Gastroesophageal sphincter (tissue), 4 donors: ENCODE measurements at regions not wholly inside any gene's neighbourhood (a gene's known extent, or its start where the extent isn't known, plus 50 kb on each side); places are given as distances from the start of the nearest gene placed in this dataset.

Experiments used
- ATAC-seq: fragments of 150-250 bp; one replicate; pipeline ENCODE4 v1.9.1; 2016; ENCODE audit warnings: mild to moderate bottlenecking, moderate library complexity
- H3K27ac ChIP-seq, 4 donors: fragments of 200-600 bp; sonication (generic) in 3 of 4; 1 replicate in 3 of 4; 2 replicates in 1 of 4; pipeline ENCODE4 v1.5.1; 2016 to 2019
- H3K27me3 ChIP-seq: fragments of 200-600 bp; sonication (generic); one replicate; pipeline ENCODE4 v1.5.1; 2019
- H3K36me3 ChIP-seq, 2 donors: fragments of 200-600 bp; sonication (generic); one replicate each; pipeline ENCODE4 v1.5.1; 2019; ENCODE audit warnings: control low read depth in 1 of 2
- H3K4me1 ChIP-seq, 3 donors: fragments of 200-600 bp; sonication (generic); 1 replicate in 2 of 3; 2 replicates in 1 of 3; pipeline ENCODE4 v1.5.1; 2016 to 2019; ENCODE audit warnings: control low read depth in 2 of 3
- H3K4me3 ChIP-seq, 2 donors: fragments of 200-600 bp; sonication (generic); one replicate each; pipeline ENCODE4 v1.5.1; 2019; ENCODE audit warnings: mild to moderate bottlenecking in 1 of 2, moderate library complexity in 1 of 2
- H3K9me3 ChIP-seq, 3 donors: fragments of 200-600 bp; sonication (generic); one replicate each; pipeline ENCODE4 v1.5.1; 2017 to 2019; ENCODE audit warnings: control low read depth in 2 of 3
- CTCF ChIP-seq, 4 experiments: fragments of 200-600 bp in 2 of 4; fragments of 450-650 bp in 2 of 4; sonication (generic) in 1 of 4; IDR thresholded peaks; one replicate each; pipeline ENCODE4 v1.5.1; 2017 to 2019; ENCODE audit warnings: antibody characterized with exemption in 4 of 4, mild to moderate bottlenecking in 2 of 4, moderate library complexity in 2 of 4
- EP300 ChIP-seq: sonication (generic); formaldehyde crosslinking; IDR thresholded peaks from one replicate; pipeline ENCODE4 v1.6.1; 2017; ENCODE audit warnings: antibody characterized with exemption, mild to moderate bottlenecking
- POLR2A ChIP-seq, 2 donors: fragments of 450-650 bp; IDR thresholded peaks; one replicate each; pipeline ENCODE4 v1.6.1; 2017; ENCODE audit warnings: antibody characterized with exemption in 2 of 2, mild to moderate bottlenecking in 2 of 2, moderate library complexity in 1 of 2
- POLR2AphosphoS5 ChIP-seq: sonication (generic); formaldehyde crosslinking; IDR thresholded peaks from one replicate; pipeline ENCODE4 v1.6.1; 2017; ENCODE audit warnings: antibody characterized with exemption
- WGBS, 2 donors: methylation state at CpG; one replicate each; pipeline ENCODE4 v1.1.5; 2018; ENCODE audit warnings: low coverage in 1 of 2; 5-methylcytosine and 5-hydroxymethylcytosine counted together

DNA sequence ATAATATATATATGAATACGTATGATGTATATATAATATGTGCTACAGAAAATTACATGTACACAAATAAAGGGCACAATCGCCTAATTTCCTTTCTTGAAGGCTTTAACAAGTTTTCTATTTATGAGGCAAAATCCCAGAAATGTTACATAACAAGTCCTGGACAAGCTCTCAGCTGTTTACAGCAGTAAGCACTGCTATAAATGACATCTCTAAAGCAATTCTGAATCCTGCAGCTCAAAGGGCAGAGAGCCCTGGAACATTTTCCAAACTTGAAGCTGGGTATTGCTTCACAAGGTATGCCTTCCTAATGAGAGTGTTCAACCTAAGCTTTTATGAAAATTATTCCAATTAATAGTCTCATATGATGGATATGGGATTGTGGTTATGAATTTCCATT lies 222.3 kb upstream of the GCFC2 start:
- no peak for TF ChIP-seq EP300
- no peak for TF ChIP-seq CTCF (IDR thresholded peaks at IDR 0.05)
- no peak for TF ChIP-seq POLR2AphosphoS5
- no peak for TF ChIP-seq POLR2A (IDR thresholded peaks at IDR 0.05)
- WGBS, 2 donors, result 39 to 69% methylated on average over 2 of the region's 2 CpGs
- ATAC-seq, result no peak
- no peak overlapping the region for H3K4me3 ChIP-seq
- H3K27me3 ChIP-seq, result no peaks in the 10 kb centered on the region
- H3K36me3 ChIP-seq, result no peaks in the 10 kb centered on the region
- H3K4me1 ChIP-seq, result no peaks in the 10 kb centered on the region
- H3K27ac ChIP-seq, result no peak overlapping the region
- H3K9me3 ChIP-seq, result peaks cover 0 to 4% (median 0%) of the 10 kb centered on the region in 3 donors

DNA sequence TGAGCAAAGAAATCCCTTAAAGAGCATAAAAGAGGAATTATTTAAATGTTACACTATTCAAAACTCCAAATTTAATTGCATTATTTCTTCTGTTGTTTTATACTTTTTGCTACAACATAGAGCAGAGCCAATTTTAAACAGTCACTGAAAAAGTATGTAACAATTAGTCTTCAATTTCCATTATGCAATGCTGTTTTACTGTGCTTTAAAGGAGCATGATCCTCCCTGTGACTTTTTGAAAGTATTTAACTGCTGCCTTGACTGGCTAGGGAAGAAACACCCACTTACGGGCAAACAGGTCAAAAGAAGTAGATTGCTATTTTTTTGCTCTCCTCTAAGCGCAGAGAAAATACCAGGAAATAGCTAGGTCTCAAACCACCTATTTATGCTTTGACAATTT lies 217.4 kb upstream of the GCFC2 start:
- ATAC-seq, result no peak
- WGBS, 2 donors, result 70 to 92% methylated on average over 2 of the region's 2 CpGs
- TF ChIP-seq POLR2A (IDR thresholded peaks at IDR 0.05) (no peak), POLR2AphosphoS5 (no peak), EP300 (no peak), CTCF (IDR thresholded peaks at IDR 0.05) (no peak)
- no peaks in the 10 kb centered on the region for H3K27me3 ChIP-seq
- H3K4me1 ChIP-seq, result no peaks in the 10 kb centered on the region
- no peaks in the 10 kb centered on the region for H3K36me3 ChIP-seq
- no peaks in the 10 kb centered on the region for H3K9me3 ChIP-seq
- H3K4me3 ChIP-seq, result no peak overlapping the region
- no peak overlapping the region for H3K27ac ChIP-seq

DNA sequence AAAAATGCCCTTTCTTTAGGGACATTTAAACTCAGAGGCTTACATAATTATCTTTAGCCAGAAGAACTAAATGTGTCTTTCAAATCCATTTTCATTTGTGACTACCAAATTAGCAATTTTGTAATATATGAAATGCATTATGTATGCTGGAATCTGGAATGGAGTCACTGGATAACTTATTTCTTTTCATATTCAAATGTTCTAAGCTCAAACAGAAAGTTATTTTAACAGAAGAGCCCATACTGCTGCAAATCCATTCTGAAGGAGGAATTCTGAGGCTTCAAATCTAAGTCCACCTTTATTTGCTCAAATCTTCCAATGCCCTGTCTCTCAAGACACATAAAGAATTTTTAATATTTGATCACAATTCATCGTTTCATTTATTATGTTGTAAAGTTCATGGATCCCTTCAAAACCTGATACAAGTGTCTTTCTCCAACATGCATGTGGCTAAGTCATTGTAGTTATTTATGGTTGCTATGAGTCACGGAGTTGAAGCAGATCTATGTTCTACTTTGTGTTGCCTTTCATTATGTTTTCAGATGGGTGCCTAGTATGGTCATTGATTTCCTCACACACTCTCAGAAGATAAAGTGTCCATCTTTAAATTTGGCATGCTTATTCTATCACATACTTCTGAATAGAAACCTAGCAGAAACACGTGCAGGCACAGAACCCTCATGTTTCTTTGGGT lies 214.8 kb upstream of the GCFC2 start:
- Histone ChIP-seq H3K9me3 (no peaks in the 10 kb centered on the region), H3K36me3 (no peaks in the 10 kb centered on the region), H3K4me1 (no peaks in the 10 kb centered on the region), H3K4me3 (no peak overlapping the region), H3K27ac (no peak overlapping the region), H3K27me3 (peaks cover 3% of the 10 kb centered on the region)
- WGBS, 2 donors, result 62 to 79% methylated on average over 3 of the region's 3 CpGs
- TF ChIP-seq CTCF (IDR thresholded peaks at IDR 0.05) (no peak), EP300 (no peak), POLR2AphosphoS5 (no peak), POLR2A (IDR thresholded peaks at IDR 0.05) (no peak)
- ATAC-seq, result no peak

DNA sequence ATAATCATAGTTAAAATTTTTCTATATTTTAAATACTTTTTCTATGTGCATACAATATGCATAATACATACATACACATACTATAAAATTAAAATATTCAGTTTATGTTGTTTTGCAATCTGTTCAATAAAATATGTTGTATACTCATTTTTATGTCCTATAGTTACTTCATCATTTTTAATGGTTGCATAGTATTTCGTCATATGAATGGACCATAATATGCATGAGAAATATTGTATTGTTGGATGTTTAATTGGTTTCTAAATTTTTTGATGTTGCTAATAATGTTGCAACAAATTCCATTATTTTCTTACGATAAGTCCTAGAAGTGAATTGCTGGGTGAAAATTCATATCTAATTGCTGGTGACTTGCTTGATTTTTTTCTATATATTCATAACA lies 211.5 kb upstream of the GCFC2 start:
- TF ChIP-seq POLR2A (IDR thresholded peaks at IDR 0.05), result no peak
- TF ChIP-seq POLR2AphosphoS5, result no peak
- TF ChIP-seq CTCF (IDR thresholded peaks at IDR 0.05), result no peak
- no peak for TF ChIP-seq EP300
- Histone ChIP-seq H3K27ac (no peak overlapping the region), H3K9me3 (no peaks in the 10 kb centered on the region), H3K4me3 (no peak overlapping the region), H3K36me3 (no peaks in the 10 kb centered on the region), H3K27me3 (peaks cover 4% of the 10 kb centered on the region), H3K4me1 (no peaks in the 10 kb centered on the region)
- ATAC-seq, result no peak
- WGBS, 2 donors, result 87 to 91% methylated on average over 2 of the region's 2 CpGs

DNA sequence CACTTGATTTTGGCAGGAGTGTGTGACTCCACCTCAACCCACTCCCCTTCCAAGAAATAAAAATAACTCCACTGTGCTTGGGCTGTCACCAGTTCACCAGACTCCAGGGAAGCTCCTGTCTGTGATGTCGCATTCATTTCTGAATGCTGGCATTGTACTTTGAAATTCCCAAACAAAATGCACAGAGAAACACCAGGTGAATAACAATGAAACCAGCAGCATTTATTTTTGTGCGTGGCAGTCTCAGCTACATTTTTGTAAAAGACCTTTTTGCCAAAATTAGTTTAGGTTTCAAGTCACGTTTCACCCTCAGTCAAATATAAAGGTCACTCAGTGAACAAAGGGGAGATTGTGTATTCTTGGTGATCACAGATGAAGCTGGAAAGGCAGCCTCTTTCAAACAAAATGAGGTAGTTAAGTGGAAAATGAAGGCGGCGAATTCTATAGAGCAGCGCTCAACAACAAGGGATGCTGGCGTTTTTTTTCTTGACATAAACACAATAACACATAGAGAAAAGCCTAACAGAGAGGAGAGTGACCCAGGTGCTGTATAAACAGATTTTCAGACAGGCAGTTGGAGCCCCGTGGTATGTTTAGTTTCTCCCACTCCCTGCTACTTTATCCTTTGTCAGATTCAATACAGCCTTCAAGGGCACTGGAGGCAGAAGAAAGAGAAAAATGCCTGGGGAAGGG lies 210.3 kb upstream of the GCFC2 start:
- Histone ChIP-seq H3K36me3 (no peaks in the 10 kb centered on the region), H3K9me3 (no peaks in the 10 kb centered on the region), H3K4me3 (no peak overlapping the region), H3K27me3 (peaks cover 4% of the 10 kb centered on the region), H3K27ac (no peak overlapping the region), H3K4me1 (no peaks in the 10 kb centered on the region)
- TF ChIP-seq CTCF (IDR thresholded peaks at IDR 0.05) (no peak), POLR2AphosphoS5 (no peak), EP300 (no peak), POLR2A (IDR thresholded peaks at IDR 0.05) (no peak)
- ATAC-seq, result no peak
- 20 to 43% methylated on average over 5 to 8 of the region's 8 CpGs for WGBS, 2 donors
